Activated naive CD4-positive, alpha-beta T cell treated with anti-CD3 and anti-CD28 coated beads, Interleukin-2, amount 50 U/mL, for 72 hours (primary cell): ENCODE measurements at regions not wholly inside any gene's neighbourhood (a gene's known extent, or its start where the extent isn't known, plus 50 kb on each side); places are given as distances from the start of the nearest gene placed in this dataset.

ENCODE experiments used
- ATAC-seq, 2 donors: fragments of 150-1000 bp; cut with Tn5 transposase; 2 replicates each; pipeline ENCODE4 v1.10.0; 2021; ENCODE audit warnings: mild to moderate bottlenecking in 2 of 2, moderate library complexity in 2 of 2
- DNase-seq, 2 donors: peaks; one replicate each; pipeline ENCODE4 v3.0.0; 2021 to 2022; ENCODE audit warnings: low spot score in 2 of 2
- H3K27ac Mint-ChIP-seq, 2 donors: one replicate each; pipeline ENCODE4 v1.8.0; 2022; ENCODE audit warnings: mild to moderate bottlenecking in 2 of 2, mixed read lengths in 2 of 2
- H3K36me3 Mint-ChIP-seq, 2 donors: one replicate each; pipeline ENCODE4 v1.8.0; 2022; ENCODE audit warnings: mixed read lengths in 2 of 2
- H3K9me3 Mint-ChIP-seq, 2 donors: one replicate each; pipeline ENCODE4 v1.8.0; 2022; ENCODE audit warnings: mixed read lengths in 2 of 2

- H3K27ac Mint-ChIP-seq = no peak overlapping the region
- H3K36me3 Mint-ChIP-seq = no peaks in the 10 kb centered on the region
- peaks cover 18 to 27% of the 10 kb centered on the region in 2 donors for H3K9me3 Mint-ChIP-seq
- ATAC-seq = no peak
- no peak for DNase-seq
These were observed 791.2 kb upstream of the ZNF608 start for GRCh38 chr5:125537661-125538060.

GRCh38 chr5:125538469-125538868 is 792.0 kb upstream of the ZNF608 start:
- DNase-seq (no peak), ATAC-seq (no peak)
- H3K9me3 Mint-ChIP-seq = peaks cover 18 to 27% of the 10 kb centered on the region in 2 donors
- no peaks in the 10 kb centered on the region for H3K36me3 Mint-ChIP-seq
- H3K27ac Mint-ChIP-seq = no peak overlapping the region

- no peak for ATAC-seq
- Mint-ChIP-seq H3K27ac (no peak overlapping the region), H3K9me3 (peaks cover 18 to 24% of the 10 kb centered on the region in 2 donors), H3K36me3 (no peaks in the 10 kb centered on the region)
- DNase-seq = no peak
These were observed 794.6 kb upstream of the ZNF608 start for GRCh38 chr5:125541085-125541484.

GRCh38 chr5:125549322-125549911 is 803.0 kb upstream of the ZNF608 start:
- peaks cover 7 to 11% of the 10 kb centered on the region in 2 donors for H3K9me3 Mint-ChIP-seq
- no peak for DNase-seq
- H3K36me3 Mint-ChIP-seq = no peaks in the 10 kb centered on the region
- H3K27ac Mint-ChIP-seq = no peak overlapping the region
- no peak for ATAC-seq

GRCh38 chr5:125550274-125550673 is 803.8 kb upstream of the ZNF608 start:
- Mint-ChIP-seq H3K27ac (no peak overlapping the region), H3K9me3 (peaks cover 8 to 11% of the 10 kb centered on the region in 2 donors), H3K36me3 (no peaks in the 10 kb centered on the region)
- ATAC-seq = no peak
- DNase-seq = no peak

- Mint-ChIP-seq H3K9me3 (peaks cover 8 to 11% of the 10 kb centered on the region in 2 donors), H3K27ac (no peak overlapping the region), H3K36me3 (no peaks in the 10 kb centered on the region)
- no peak for DNase-seq
- no peak for ATAC-seq
These were observed 804.8 kb upstream of the ZNF608 start for GRCh38 chr5:125551246-125551645.

- no peaks in the 10 kb centered on the region for H3K36me3 Mint-ChIP-seq
- DNase-seq (no peak), ATAC-seq (no peak)
These were observed 805.4 kb upstream of the ZNF608 start for GRCh38 chr5:125551797-125552196.

GRCh38 chr5:125552486-125552885 is 806.0 kb upstream of the ZNF608 start:
- no peak for ATAC-seq
- H3K9me3 Mint-ChIP-seq = peaks cover 8 to 11% of the 10 kb centered on the region in 2 donors
- H3K36me3 Mint-ChIP-seq = no peaks in the 10 kb centered on the region
- DNase-seq = no peak
- no peak overlapping the region for H3K27ac Mint-ChIP-seq

More at GRCh38 chr5:125551797-125552196, 805.4 kb upstream of the ZNF608 start:
- Mint-ChIP-seq H3K27ac (no peak overlapping the region), H3K9me3 (peaks cover 8 to 11% of the 10 kb centered on the region in 2 donors)

- ATAC-seq (no peak), DNase-seq (no peak)
- H3K9me3 Mint-ChIP-seq = peaks cover 9 to 12% of the 10 kb centered on the region in 2 donors
- no peaks in the 10 kb centered on the region for H3K36me3 Mint-ChIP-seq
- H3K27ac Mint-ChIP-seq = no peak overlapping the region
These were observed 807.9 kb upstream of the ZNF608 start for GRCh38 chr5:125554355-125554754.

GRCh38 chr5:125555591-125555990 is 809.2 kb upstream of the ZNF608 start:
- DNase-seq = no peak
- ATAC-seq = no peak
- no peaks in the 10 kb centered on the region for H3K36me3 Mint-ChIP-seq
- H3K27ac Mint-ChIP-seq = no peak overlapping the region
- peaks cover 13 to 16% of the 10 kb centered on the region in 2 donors for H3K9me3 Mint-ChIP-seq

- no peaks in the 10 kb centered on the region for H3K36me3 Mint-ChIP-seq
- peaks cover 21 to 24% of the 10 kb centered on the region in 2 donors for H3K9me3 Mint-ChIP-seq
- ATAC-seq (no peak), DNase-seq (no peak)
- H3K27ac Mint-ChIP-seq = no peak overlapping the region
These were observed 811.6 kb upstream of the ZNF608 start for GRCh38 chr5:125558016-125558415.

- H3K27ac Mint-ChIP-seq = no peak overlapping the region
- ATAC-seq (no peak), DNase-seq (no peak)
- H3K9me3 Mint-ChIP-seq = peaks cover 19 to 24% of the 10 kb centered on the region in 2 donors
- H3K36me3 Mint-ChIP-seq = no peaks in the 10 kb centered on the region
These were observed 812.0 kb upstream of the ZNF608 start for GRCh38 chr5:125558466-125558865.

- H3K27ac Mint-ChIP-seq = no peak overlapping the region
- H3K36me3 Mint-ChIP-seq = no peaks in the 10 kb centered on the region
- peaks cover 21 to 23% of the 10 kb centered on the region in 2 donors for H3K9me3 Mint-ChIP-seq
- DNase-seq = no peak
- no peak for ATAC-seq
These were observed 812.9 kb upstream of the ZNF608 start for GRCh38 chr5:125559296-125559695.

GRCh38 chr5:125560476-125561225 is 814.2 kb upstream of the ZNF608 start:
- no peak for ATAC-seq
- no peak for DNase-seq
- no peaks in the 10 kb centered on the region for H3K36me3 Mint-ChIP-seq
- H3K27ac Mint-ChIP-seq = no peak overlapping the region
- H3K9me3 Mint-ChIP-seq = peaks cover 20 to 23% of the 10 kb centered on the region in 2 donors

GRCh38 chr5:125564317-125564975 is 818.0 kb upstream of the ZNF608 start:
- ATAC-seq = no peak
- DNase-seq = no peak
- Mint-ChIP-seq H3K9me3 (peaks cover 27 to 30% of the 10 kb centered on the region in 2 donors), H3K27ac (no peak overlapping the region), H3K36me3 (no peaks in the 10 kb centered on the region)

- Mint-ChIP-seq H3K36me3 (peaks cover 0 to 5% of the 10 kb centered on the region in 2 donors), H3K9me3 (peaks cover 15 to 16% of the 10 kb centered on the region in 2 donors), H3K27ac (no peak overlapping the region)
- no peak for ATAC-seq
- no peak for DNase-seq
These were observed 828.1 kb upstream of the ZNF608 start for GRCh38 chr5:125574491-125575044.
